HL-60 (cell line): ENCODE measurements at regions not wholly inside any gene's neighbourhood (a gene's known extent, or its start where the extent isn't known, plus 50 kb on each side); places are given as distances from the start of the nearest gene placed in this dataset.

ENCODE experiments used
- POLR2AphosphoS5 ChIP-seq: IDR thresholded peaks from 2 replicates; pipeline ENCODE4 v1.6.1; 2012; ENCODE audit warnings: low read depth
- REST ChIP-seq: IDR thresholded peaks from 2 replicates; pipeline ENCODE4 v1.6.1; 2012; ENCODE audit warnings: low read depth; ENCODE audit not compliant: insufficient replicate concordance

DNA sequence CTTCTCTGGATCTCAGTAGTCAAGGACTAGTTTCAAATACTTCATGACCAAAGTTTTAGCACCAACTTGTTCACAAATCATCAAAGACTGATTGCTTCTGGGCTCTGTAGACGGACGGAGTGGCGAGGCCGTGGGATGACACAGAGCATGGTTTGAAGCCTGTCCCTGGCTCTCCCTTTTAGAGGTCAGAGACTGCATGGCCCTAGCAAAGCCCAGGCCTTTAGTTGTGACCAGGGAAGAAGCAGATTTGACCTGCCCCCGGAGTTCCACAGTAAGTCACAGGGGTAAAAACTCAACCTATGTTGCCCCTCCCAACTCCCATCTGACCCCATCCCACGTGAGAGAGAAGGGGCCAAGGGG, 90.4 kb downstream of the SYNE3 start:
- TF ChIP-seq POLR2AphosphoS5 (no peak), REST (no peak)
